ENCODE measurements at regions not wholly inside any gene's neighbourhood (a gene's known extent, or its start where the extent isn't known, plus 50 kb on each side); places are given as distances from the start of the nearest gene placed in this dataset.

DNA sequence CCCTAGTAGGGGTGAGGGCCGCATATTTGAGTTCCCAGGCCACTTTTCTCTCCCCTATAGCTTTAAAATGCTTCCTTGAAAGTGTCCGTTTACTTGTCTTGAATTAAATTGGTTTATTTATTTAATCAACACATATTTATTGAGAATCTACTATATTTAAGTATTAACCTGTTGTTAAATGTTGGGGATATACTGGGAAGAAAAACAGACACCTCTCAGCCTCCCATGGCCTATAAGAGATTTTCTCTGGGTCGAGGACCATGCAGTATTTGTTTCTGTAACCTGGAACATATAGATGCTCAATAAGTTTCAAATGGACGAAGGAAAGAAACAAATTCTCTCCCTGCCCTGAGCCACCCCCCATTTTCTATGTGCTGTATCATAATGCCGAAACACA is 98.6 kb downstream of the INSIG2 start:
- H3K79me2 ChIP-seq (ENCODE audit: insufficient read depth, low read length): no peaks in the 10 kb centered on the region
- H3K27me3 ChIP-seq (ENCODE audit: insufficient read depth, low read length): no peaks in the 10 kb centered on the region
- peaks cover 3% of the 10 kb centered on the region for H3K4me1 ChIP-seq (ENCODE audit: insufficient read depth, low read length)
- peak overlapping the region; percentile 80 for H3K27ac ChIP-seq (ENCODE audit: low read depth, low read length)
- TF ChIP-seq, protein P1, sequence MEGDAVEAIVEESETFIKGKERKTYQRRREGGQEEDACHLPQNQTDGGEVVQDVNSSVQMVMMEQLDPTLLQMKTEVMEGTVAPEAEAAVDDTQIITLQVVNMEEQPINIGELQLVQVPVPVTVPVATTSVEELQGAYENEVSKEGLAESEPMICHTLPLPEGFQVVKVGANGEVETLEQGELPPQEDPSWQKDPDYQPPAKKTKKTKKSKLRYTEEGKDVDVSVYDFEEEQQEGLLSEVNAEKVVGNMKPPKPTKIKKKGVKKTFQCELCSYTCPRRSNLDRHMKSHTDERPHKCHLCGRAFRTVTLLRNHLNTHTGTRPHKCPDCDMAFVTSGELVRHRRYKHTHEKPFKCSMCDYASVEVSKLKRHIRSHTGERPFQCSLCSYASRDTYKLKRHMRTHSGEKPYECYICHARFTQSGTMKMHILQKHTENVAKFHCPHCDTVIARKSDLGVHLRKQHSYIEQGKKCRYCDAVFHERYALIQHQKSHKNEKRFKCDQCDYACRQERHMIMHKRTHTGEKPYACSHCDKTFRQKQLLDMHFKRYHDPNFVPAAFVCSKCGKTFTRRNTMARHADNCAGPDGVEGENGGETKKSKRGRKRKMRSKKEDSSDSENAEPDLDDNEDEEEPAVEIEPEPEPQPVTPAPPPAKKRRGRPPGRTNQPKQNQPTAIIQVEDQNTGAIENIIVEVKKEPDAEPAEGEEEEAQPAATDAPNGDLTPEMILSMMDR (IDR thresholded peaks at IDR 0.05; ENCODE audit: extremely low read depth, low read depth, low read length): no peak
- peak overlapping the region; percentile 92 for H2AFZ ChIP-seq (ENCODE audit: low read length)
- peak overlapping the region; percentile 95 for H3K4me2 ChIP-seq (ENCODE audit: insufficient read depth, low read length)
- H4K20me1 ChIP-seq (ENCODE audit: insufficient read depth, low read length): no peaks in the 10 kb centered on the region
- no peaks in the 10 kb centered on the region for H3K9me3 ChIP-seq (ENCODE audit: low read depth, low read length)
- DNase-seq (ENCODE audit: insufficient read length, low spot score, missing footprints): no peak
- no peaks in the 10 kb centered on the region for H3K36me3 ChIP-seq (ENCODE audit: insufficient read depth, low read length)
- peak overlapping the region; percentile 80 for H3K4me3 ChIP-seq (ENCODE audit: insufficient read depth, low read length)

DNA sequence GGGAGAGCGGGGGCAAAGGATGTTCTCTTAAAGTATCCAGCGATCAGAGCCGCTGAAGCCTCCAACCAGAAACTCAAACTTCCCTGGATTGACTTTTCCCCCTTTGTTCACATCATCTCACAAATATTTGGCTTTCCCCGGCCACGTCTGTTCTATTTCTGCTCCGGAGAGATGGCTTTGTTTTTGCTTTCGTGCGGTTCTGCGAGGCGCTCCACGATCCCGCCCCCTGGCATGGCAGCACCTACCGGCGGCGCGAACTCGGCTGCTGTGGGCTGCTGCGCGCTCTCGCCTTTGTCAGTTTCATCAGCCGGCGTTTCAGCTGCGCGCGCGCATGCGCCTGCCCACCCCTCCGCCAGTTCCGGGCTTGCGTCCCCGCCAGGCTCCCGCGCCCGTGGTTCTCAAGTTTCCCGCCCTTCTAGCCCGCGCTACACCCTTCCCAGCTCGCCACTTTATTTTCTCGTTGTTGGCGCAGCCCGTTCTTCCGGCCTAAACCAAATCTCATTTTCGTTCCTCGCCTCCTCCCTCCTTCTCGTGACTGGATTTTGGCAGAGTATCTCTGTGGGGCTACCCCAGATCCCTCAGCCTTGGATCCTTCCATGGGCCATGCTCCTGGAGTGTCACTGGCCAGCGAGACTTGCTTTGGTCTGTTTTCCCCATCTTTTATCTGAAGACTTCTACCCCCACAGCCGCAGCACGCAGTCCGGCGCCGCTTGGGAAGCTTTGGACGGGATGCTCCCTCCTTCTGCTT is 98.0 kb downstream of the INSIG2 start:
- Histone ChIP-seq H3K27me3 (ENCODE audit: insufficient read depth, low read length) (no peaks in the 10 kb centered on the region), H3K27ac (ENCODE audit: low read depth, low read length) (peak overlapping the region; percentile 80), H3K79me2 (ENCODE audit: insufficient read depth, low read length) (no peaks in the 10 kb centered on the region), H3K4me2 (ENCODE audit: insufficient read depth, low read length) (peak overlapping the region; percentile 95), H2AFZ (ENCODE audit: low read length) (peak overlapping the region; percentile 92), H3K36me3 (ENCODE audit: insufficient read depth, low read length) (no peaks in the 10 kb centered on the region), H3K4me1 (ENCODE audit: insufficient read depth, low read length) (peaks cover 3% of the 10 kb centered on the region), H3K9me3 (ENCODE audit: low read depth, low read length) (no peaks in the 10 kb centered on the region), H4K20me1 (ENCODE audit: insufficient read depth, low read length) (no peaks in the 10 kb centered on the region), H3K4me3 (ENCODE audit: insufficient read depth, low read length) (peak overlapping the region; percentile 80)
- TF ChIP-seq, protein P1 (IDR thresholded peaks at IDR 0.05; ENCODE audit: extremely low read depth, low read depth, low read length): no peak
- DNase-seq (ENCODE audit: insufficient read length, low spot score, missing footprints): peak; percentile 97

DNA sequence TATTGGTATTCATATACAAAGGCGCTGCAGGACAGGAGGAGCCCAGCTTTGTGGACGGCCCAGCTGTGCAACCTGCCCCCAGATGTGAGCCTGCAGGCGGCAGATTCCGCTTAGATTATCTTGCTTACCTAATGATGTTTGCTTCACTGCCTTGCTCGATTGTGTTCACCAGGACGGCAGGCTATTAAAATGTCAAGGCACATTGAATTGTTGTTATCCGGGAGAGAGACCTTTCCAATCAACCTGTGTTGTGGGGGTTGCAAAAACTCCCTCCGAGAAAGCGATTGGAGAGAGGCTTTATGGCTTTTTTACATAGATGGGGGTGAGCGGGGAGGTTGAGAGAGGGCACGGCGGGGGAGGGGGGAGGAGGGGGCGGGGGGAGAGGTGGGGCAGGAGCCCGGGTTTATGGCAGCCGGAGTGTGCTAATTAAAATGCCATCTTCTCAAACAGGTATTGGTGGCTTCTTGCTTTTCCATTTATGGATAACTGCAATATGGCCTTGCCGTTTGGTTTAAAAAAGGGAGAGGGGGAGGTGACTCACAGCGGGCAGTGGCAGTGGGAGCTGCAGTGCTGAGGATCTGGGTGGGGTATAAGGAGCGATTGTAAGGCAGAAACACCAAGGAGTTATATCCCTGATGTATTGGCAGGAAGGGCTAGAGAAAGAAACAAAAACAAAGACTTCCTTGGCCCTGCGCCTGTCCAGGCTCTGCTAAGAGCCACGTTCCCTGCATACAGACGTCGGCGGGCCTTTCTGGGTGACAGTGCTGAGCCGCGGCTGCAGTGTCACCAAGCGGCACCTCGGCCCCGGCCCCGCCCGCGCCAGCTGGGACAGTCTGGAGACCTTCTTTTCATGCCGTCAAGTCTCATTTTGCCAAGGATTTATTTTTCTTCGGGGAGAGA is 97.2 kb downstream of the INSIG2 start:
- no peaks in the 10 kb centered on the region for H3K9me3 ChIP-seq (ENCODE audit: low read depth, low read length)
- peak overlapping the region; percentile 95 for H3K4me2 ChIP-seq (ENCODE audit: insufficient read depth, low read length)
- no peaks in the 10 kb centered on the region for H4K20me1 ChIP-seq (ENCODE audit: insufficient read depth, low read length)
- peak overlapping the region; percentile 92 for H2AFZ ChIP-seq (ENCODE audit: low read length)
- H3K79me2 ChIP-seq (ENCODE audit: insufficient read depth, low read length): no peaks in the 10 kb centered on the region
- TF ChIP-seq, protein P1 (IDR thresholded peaks at IDR 0.05; ENCODE audit: extremely low read depth, low read depth, low read length): no peak
- DNase-seq (ENCODE audit: insufficient read length, low spot score, missing footprints): peak; percentile 71
- peak overlapping the region; percentile 80 for H3K4me3 ChIP-seq (ENCODE audit: insufficient read depth, low read length)
- no peaks in the 10 kb centered on the region for H3K27me3 ChIP-seq (ENCODE audit: insufficient read depth, low read length)
- H3K36me3 ChIP-seq (ENCODE audit: insufficient read depth, low read length): no peaks in the 10 kb centered on the region
- H3K27ac ChIP-seq (ENCODE audit: low read depth, low read length): peak overlapping the region; percentile 80
- peaks cover 3% of the 10 kb centered on the region for H3K4me1 ChIP-seq (ENCODE audit: insufficient read depth, low read length)

DNA sequence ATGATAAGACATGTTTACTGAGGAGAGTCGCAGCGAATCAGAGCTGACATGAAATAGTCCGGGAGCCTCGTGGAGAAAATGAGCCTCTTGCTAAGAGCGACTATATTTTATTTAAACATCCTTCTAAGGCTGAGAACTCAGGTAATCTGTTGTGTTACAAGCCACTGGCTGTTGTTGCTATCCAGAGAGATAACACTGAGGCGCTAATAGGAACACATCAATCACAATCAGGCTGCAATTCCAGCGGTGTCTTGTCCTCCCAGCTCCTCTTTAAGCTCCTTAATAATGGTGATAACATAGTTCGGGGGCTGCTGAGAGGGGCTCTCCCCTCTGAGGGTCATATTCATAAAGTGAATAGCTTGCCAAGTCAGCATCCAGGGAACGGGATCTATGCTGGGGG is 95.1 kb downstream of the INSIG2 start:
- peaks cover 3% of the 10 kb centered on the region for H3K4me1 ChIP-seq (ENCODE audit: insufficient read depth, low read length)
- H3K27me3 ChIP-seq (ENCODE audit: insufficient read depth, low read length): no peaks in the 10 kb centered on the region
- H3K4me2 ChIP-seq (ENCODE audit: insufficient read depth, low read length): no peak overlapping the region
- H4K20me1 ChIP-seq (ENCODE audit: insufficient read depth, low read length): no peaks in the 10 kb centered on the region
- H3K27ac ChIP-seq (ENCODE audit: low read depth, low read length): no peak overlapping the region
- no peaks in the 10 kb centered on the region for H3K79me2 ChIP-seq (ENCODE audit: insufficient read depth, low read length)
- TF ChIP-seq, protein P1 (IDR thresholded peaks at IDR 0.05; ENCODE audit: extremely low read depth, low read depth, low read length): no peak
- DNase-seq (ENCODE audit: insufficient read length, low spot score, missing footprints): no peak
- no peaks in the 10 kb centered on the region for H3K36me3 ChIP-seq (ENCODE audit: insufficient read depth, low read length)
- no peaks in the 10 kb centered on the region for H3K9me3 ChIP-seq (ENCODE audit: low read depth, low read length)
- no peak overlapping the region for H2AFZ ChIP-seq (ENCODE audit: low read length)
- no peak overlapping the region for H3K4me3 ChIP-seq (ENCODE audit: insufficient read depth, low read length)
